Fibroblast of skin of back (primary cell): ENCODE measurements at regions not wholly inside any gene's neighbourhood (a gene's known extent, or its start where the extent isn't known, plus 50 kb on each side); places are given as distances from the start of the nearest gene placed in this dataset.
A peak's percentile ranks its signal among the peaks of the same experiment; 100 is the strongest.
"Not testable (repeated sequence)": the region's sequence is repeated elsewhere in the genome, so short reads cannot be mapped to it uniquely, and the experiment has no call there.

Source experiments
- DNase-seq: peaks from one replicate; pipeline ENCODE4 v3.0.0-alpha.2; 2013

- no peak for DNase-seq
Measured at GRCh38 chr13:109314101-109314500, 472.3 kb downstream of the IRS2 start.

- DNase-seq, result no peak
Measured at GRCh38 chr13:109312399-109312798, 474.0 kb downstream of the IRS2 start.

- DNase-seq, result not testable (repeated sequence)
Measured at GRCh38 chr13:109311431-109311976, 474.9 kb downstream of the IRS2 start.

GRCh38 chr13:109309625-109310363, 476.6 kb downstream of the IRS2 start:
- no peak for DNase-seq

GRCh38 chr13:109307027-109307426, 479.4 kb downstream of the IRS2 start:
- DNase-seq, result no peak

GRCh38 chr13:109301726-109302125, 484.7 kb downstream of the IRS2 start:
- no peak for DNase-seq

- no peak for DNase-seq
Measured at GRCh38 chr13:109301276-109301675, 485.1 kb downstream of the IRS2 start.

GRCh38 chr13:109297628-109298027, 488.8 kb downstream of the IRS2 start:
- peak; percentile 88 for DNase-seq

GRCh38 chr13:109293166-109293565, 493.2 kb downstream of the IRS2 start:
- no peak for DNase-seq

GRCh38 chr13:109288151-109288709, 498.2 kb downstream of the IRS2 start:
- DNase-seq, result no peak

GRCh38 chr13:109287553-109287952, 498.8 kb downstream of the IRS2 start:
- no peak for DNase-seq

GRCh38 chr13:109285586-109285985, 500.8 kb downstream of the IRS2 start:
- no peak for DNase-seq

- no peak for DNase-seq
Measured at GRCh38 chr13:109281903-109282635, 504.3 kb downstream of the IRS2 start.

GRCh38 chr13:109281017-109281902, 505.1 kb downstream of the IRS2 start:
- DNase-seq, result no peak

- no peak for DNase-seq
Measured at GRCh38 chr13:109276261-109276660, 510.1 kb downstream of the IRS2 start.

GRCh38 chr13:109275852-109276251, 510.5 kb downstream of the IRS2 start:
- DNase-seq, result no peak

- DNase-seq, result no peak
Measured at GRCh38 chr13:109275139-109275745, 511.1 kb downstream of the IRS2 start.

- peak; percentile 90 for DNase-seq
Measured at GRCh38 chr13:109274188-109274821, 512.1 kb downstream of the IRS2 start.

GRCh38 chr13:109273326-109273751, 513.0 kb downstream of the IRS2 start:
- peak; percentile 71 for DNase-seq

- no peak for DNase-seq
Measured at GRCh38 chr13:109272595-109273325, 513.6 kb downstream of the IRS2 start.
